Panc1 (cell line): ENCODE measurements at regions not wholly inside any gene's neighbourhood (a gene's known extent, or its start where the extent isn't known, plus 50 kb on each side); places are given as distances from the start of the nearest gene placed in this dataset.

Experiments used
- ATAC-seq: fragments of 200-7000 bp; cut with Tn5 transposase; 2 replicates; pipeline ENCODE4 v1.9.1; 2020; ENCODE audit warnings: mild to moderate bottlenecking, moderate library complexity
- BruUV-seq: library from RNA; stranded (reverse); fragments of 400-500 nt; replicated peaks from 2 replicates; lab custom pipeline; 2021; lab: Mats Ljungman, UMichigan
- CTCF ChIA-PET: fragments of 300-600 bp; sonication (Branson Sonifier 250); formaldehyde crosslinking; loops from one replicate; lab custom pipeline; 2022; ENCODE audit warnings: antibody characterized with exemption; lab: Charles Lee
- POLR2A ChIA-PET: fragments of 300-600 bp; sonication (Branson Sonifier 250); formaldehyde crosslinking; loops from one replicate; lab custom pipeline; 2022; ENCODE audit warnings: antibody characterized with exemption; lab: Charles Lee
- DNase-seq: peaks from one replicate; pipeline ENCODE4 v3.0.0-alpha.2; 2010; ENCODE audit warnings: low read depth, low spot score
- H3K27ac ChIP-seq: 2 replicates; pipeline ENCODE4 v1.5.1; 2011; ENCODE audit warnings: mild to moderate bottlenecking, low read length, inconsistent platforms
- H3K27me3 ChIP-seq: fragments of 200-500 bp; sonication (Bioruptor generic); 2 replicates; pipeline ENCODE4 v1.6.0; 2014; ENCODE audit warnings: low read length, inconsistent platforms; ENCODE audit not compliant: control insufficient read depth, insufficient read depth
- H3K36me3 ChIP-seq: fragments of 200-500 bp; sonication (Bioruptor generic); 2 replicates; pipeline ENCODE4 v1.5.1; 2014; ENCODE audit warnings: inconsistent platforms, mild to moderate bottlenecking, low read length, moderate library complexity; ENCODE audit not compliant: control insufficient read depth, insufficient read depth
- H3K4me1 ChIP-seq: 2 replicates; pipeline ENCODE4 v1.5.1; 2011; ENCODE audit warnings: inconsistent platforms, mild to moderate bottlenecking, low read length, moderate library complexity; ENCODE audit not compliant: control insufficient read depth, insufficient read depth
- H3K4me3 ChIP-seq, 2 experiments: 2 replicates each; pipeline ENCODE4 v1.5.1; 2011 to 2012; ENCODE audit warnings: low read depth in 2 of 2, low read length in 2 of 2, mild to moderate bottlenecking in 2 of 2, inconsistent platforms in 1 of 2, moderate library complexity in 1 of 2
- H3K9me3 ChIP-seq: fragments of 200-500 bp; sonication (Bioruptor generic); 2 replicates; pipeline ENCODE4 v1.5.1; 2014; ENCODE audit warnings: low read depth, mild to moderate bottlenecking, inconsistent platforms, low read length, moderate library complexity; ENCODE audit not compliant: control insufficient read depth, insufficient read depth
- CTCF ChIP-seq: fragments of 450-650 bp; IDR thresholded peaks from 2 replicates; pipeline ENCODE4 v1.5.1; 2017; ENCODE audit warnings: mild to moderate bottlenecking
- POLR2AphosphoS5 ChIP-seq: IDR thresholded peaks from 2 replicates; pipeline ENCODE4 v1.6.1; 2012; ENCODE audit warnings: mild to moderate bottlenecking, low read depth, low read length, moderate library complexity
- REST ChIP-seq, 2 experiments: IDR thresholded peaks; 2 replicates each; pipeline ENCODE4 v1.6.1; 2011 to 2012; ENCODE audit warnings: low read depth in 2 of 2, control low read depth in 1 of 2, low read length in 1 of 2, mild to moderate bottlenecking in 1 of 2, moderate library complexity in 1 of 2; ENCODE audit not compliant: insufficient read depth in 1 of 2
- SIN3A ChIP-seq: IDR thresholded peaks from 2 replicates; pipeline ENCODE4 v1.6.1; 2012; ENCODE audit warnings: low read depth, mild to moderate bottlenecking, low read length, moderate library complexity, borderline replicate concordance; ENCODE audit not compliant: insufficient read depth
- TCF7L2 ChIP-seq: IDR thresholded peaks from 2 replicates; pipeline ENCODE4 v1.6.1; 2011; ENCODE audit warnings: mild to moderate bottlenecking, low read depth, low read length, inconsistent platforms
- in situ Hi-C: cut with HindIII; loops from 2 replicates; pipeline ENCODE4 v1.10.0; 2016; ENCODE audit warnings: low sequenced_read_pairs, low pct_unique_long_range_greater_than_20kb
- intact Hi-C: fragments of 100-400 bp; cut with micrococcal nuclease; formaldehyde crosslinking; loops from one replicate; pipeline ENCODE4 v1.10.0; 2022; ENCODE audit not compliant: unreplicated experiment

- H3K9me3 ChIP-seq = no peaks in the 10 kb centered on the region
- H3K4me1 ChIP-seq = no peaks in the 10 kb centered on the region
- BruUV-seq = no TSS peak
- no peaks in the 10 kb centered on the region for H3K36me3 ChIP-seq
- TF ChIP-seq TCF7L2 (no peak), CTCF (no peak), POLR2AphosphoS5 (no peak), SIN3A (no peak), REST (IDR thresholded peaks at IDR 0.05; ENCODE audit: insufficient read depth in 1 of 2, low read depth in 2 of 2, low read length in 1 of 2) (no peak)
- no peaks in the 10 kb centered on the region for H3K27me3 ChIP-seq
- ATAC-seq (no peak), DNase-seq (no peak)
- POLR2A ChIA-PET = no interaction called here
- H3K27ac ChIP-seq = no peak overlapping the region
- in situ Hi-C loops = no loop called here
- H3K4me3 ChIP-seq = no peak overlapping the region
- intact Hi-C loops = no loop called here
- CTCF ChIA-PET = no interaction called here
Observed at GRCh38 chr13:34853161-34853560, 88.9 kb upstream of the NBEA start.

GRCh38 chr13:34857558-34858325 is 84.3 kb upstream of the NBEA start:
- Histone ChIP-seq H3K4me3 (no peak overlapping the region), H3K36me3 (no peaks in the 10 kb centered on the region), H3K27ac (no peak overlapping the region), H3K27me3 (no peaks in the 10 kb centered on the region), H3K9me3 (no peaks in the 10 kb centered on the region), H3K4me1 (no peaks in the 10 kb centered on the region)
- ATAC-seq (no peak), DNase-seq (no peak)
- POLR2A ChIA-PET = no interaction called here
- in situ Hi-C loops (no loop called here), intact Hi-C loops (no loop called here)
- BruUV-seq = no TSS peak
- CTCF ChIA-PET = no interaction called here
- TF ChIP-seq REST (IDR thresholded peaks at IDR 0.05; ENCODE audit: insufficient read depth in 1 of 2, low read depth in 2 of 2, low read length in 1 of 2) (no peak), CTCF (no peak), POLR2AphosphoS5 (no peak), TCF7L2 (no peak), SIN3A (no peak)
